ENCODE measurements at regions not wholly inside any gene's neighbourhood (a gene's known extent, or its start where the extent isn't known, plus 50 kb on each side); places are given as distances from the start of the nearest gene placed in this dataset.

DNA sequence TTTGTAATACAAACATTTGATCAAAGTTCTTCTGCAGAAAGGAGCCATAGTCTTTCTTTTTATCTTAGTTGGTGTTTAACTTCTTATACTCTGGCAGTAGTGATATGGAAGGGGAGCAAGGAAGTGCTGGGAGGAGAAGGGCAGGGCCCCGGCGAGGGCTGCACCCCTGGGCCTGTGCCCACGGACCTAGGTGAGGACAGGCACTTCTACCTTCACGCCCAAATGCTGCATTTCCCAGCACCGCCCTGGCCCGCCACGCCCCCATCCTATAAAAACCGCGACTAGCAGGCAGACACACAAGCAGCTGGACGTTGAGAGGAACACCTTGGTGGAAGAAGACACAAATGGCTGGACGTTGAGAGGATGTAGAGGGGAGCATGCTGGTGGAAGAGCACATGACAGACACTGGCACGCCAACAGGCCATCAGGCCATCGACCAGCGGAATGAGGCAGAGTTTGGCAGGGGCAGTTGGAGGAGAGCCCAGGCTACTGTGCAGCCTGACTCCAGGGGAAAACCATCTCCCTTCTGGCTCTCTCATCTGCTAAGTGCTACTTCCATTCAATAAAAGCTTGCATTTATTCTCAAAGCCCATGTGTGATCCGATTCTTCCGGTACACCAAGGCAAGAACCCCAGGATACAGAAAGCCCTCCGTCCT, 81.5 kb upstream of the C9orf72 start:
- Histone ChIP-seq H3K4me1 (ENCODE audit: control insufficient read depth, extremely low read depth, insufficient read depth, low read length) (no peaks in the 10 kb centered on the region), H3K27ac (ENCODE audit: control insufficient read depth, insufficient read depth, low read length) (no peak overlapping the region), H4K20me1 (ENCODE audit: control insufficient read depth, extremely low read depth, insufficient read depth, low read length) (no peaks in the 10 kb centered on the region), H3K9ac (ENCODE audit: control insufficient read depth, extremely low read depth, insufficient read depth, low read length) (no peak overlapping the region), H3K27me3 (ENCODE audit: control insufficient read depth, extremely low read depth, insufficient read depth, low read length) (no peaks in the 10 kb centered on the region), H2AFZ (ENCODE audit: control insufficient read depth, low read length) (no peak overlapping the region), H3K4me2 (ENCODE audit: control insufficient read depth, extremely low read depth, insufficient read depth, low read depth, low read length) (no peak overlapping the region), H3K79me2 (ENCODE audit: control insufficient read depth, insufficient read depth, low read length) (no peaks in the 10 kb centered on the region), H3K9me3 (ENCODE audit: control insufficient read depth, low read depth, low read length) (no peaks in the 10 kb centered on the region), H3K4me3 (ENCODE audit: control insufficient read depth in 2 of 3, extremely low read depth in 1 of 3, insufficient read depth in 2 of 3, low read depth in 1 of 3, low read length in 3 of 3) (no peak overlapping the region), H3K9me1 (ENCODE audit: control insufficient read depth, extremely low read depth, insufficient read depth, low read length) (no peaks in the 10 kb centered on the region), H3K36me3 (ENCODE audit: control insufficient read depth in 2 of 2, extremely low read depth in 1 of 2, insufficient read depth in 2 of 2, low read length in 2 of 2) (no peaks in the 10 kb centered on the region)
- no peak for FAIRE-seq
- TF ChIP-seq EZH2 (IDR thresholded peaks at IDR 0.05; ENCODE audit: low read length) = no peak
- DNase-seq (ENCODE audit: low read depth, low spot score) = no peak
- dilution Hi-C loops (cut with MboI; ENCODE audit: extremely low pct_ligation_motif_present, low sequenced_read_pairs) = no loop called here

GRCh38 chr9:27655441-27655840, 82.2 kb upstream of the C9orf72 start:
- Histone ChIP-seq H3K36me3 (ENCODE audit: control insufficient read depth in 2 of 2, extremely low read depth in 1 of 2, insufficient read depth in 2 of 2, low read length in 2 of 2) (no peaks in the 10 kb centered on the region), H3K9me1 (ENCODE audit: control insufficient read depth, extremely low read depth, insufficient read depth, low read length) (no peaks in the 10 kb centered on the region), H3K9me3 (ENCODE audit: control insufficient read depth, low read depth, low read length) (no peaks in the 10 kb centered on the region), H3K4me3 (ENCODE audit: control insufficient read depth in 2 of 3, extremely low read depth in 1 of 3, insufficient read depth in 2 of 3, low read depth in 1 of 3, low read length in 3 of 3) (no peak overlapping the region), H2AFZ (ENCODE audit: control insufficient read depth, low read length) (no peak overlapping the region), H4K20me1 (ENCODE audit: control insufficient read depth, extremely low read depth, insufficient read depth, low read length) (no peaks in the 10 kb centered on the region), H3K79me2 (ENCODE audit: control insufficient read depth, insufficient read depth, low read length) (no peaks in the 10 kb centered on the region), H3K27me3 (ENCODE audit: control insufficient read depth, extremely low read depth, insufficient read depth, low read length) (no peaks in the 10 kb centered on the region), H3K27ac (ENCODE audit: control insufficient read depth, insufficient read depth, low read length) (no peak overlapping the region), H3K4me2 (ENCODE audit: control insufficient read depth, extremely low read depth, insufficient read depth, low read depth, low read length) (no peak overlapping the region), H3K9ac (ENCODE audit: control insufficient read depth, extremely low read depth, insufficient read depth, low read length) (no peak overlapping the region), H3K4me1 (ENCODE audit: control insufficient read depth, extremely low read depth, insufficient read depth, low read length) (no peaks in the 10 kb centered on the region)
- DNase-seq (ENCODE audit: low read depth, low spot score) = no peak
- dilution Hi-C loops (cut with MboI; ENCODE audit: extremely low pct_ligation_motif_present, low sequenced_read_pairs) = no loop called here
- FAIRE-seq = no peak
- no peak for TF ChIP-seq CTCF (optimal IDR thresholded peaks at IDR 0.05 in 1 of 3, IDR thresholded peaks at IDR 0.05 in 1 of 3, conservative IDR thresholded peaks at IDR 0.05 in 1 of 3; ENCODE audit: extremely low read depth in 1 of 3, insufficient read depth in 2 of 3, low read length in 3 of 3)
- no peak for TF ChIP-seq EZH2 (IDR thresholded peaks at IDR 0.05; ENCODE audit: low read length)

DNA sequence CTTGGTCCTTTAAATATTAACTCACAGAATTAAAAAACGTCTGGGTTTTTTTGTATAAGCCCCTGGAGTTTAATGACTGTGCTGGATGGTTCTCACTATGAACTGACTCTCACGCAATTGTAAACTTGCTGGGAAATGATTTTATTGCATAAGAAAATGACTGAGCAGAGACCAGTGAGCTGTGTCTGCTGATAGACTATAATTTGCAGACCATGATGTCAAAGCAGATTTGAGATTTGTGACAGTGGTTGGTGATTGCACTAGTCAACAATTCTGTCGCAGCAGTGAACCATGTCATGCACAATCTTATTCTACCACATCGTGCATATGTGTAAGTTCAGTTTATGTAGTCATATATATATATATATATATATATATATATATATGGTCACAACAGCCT, 85.7 kb upstream of the C9orf72 start:
- Histone ChIP-seq H3K79me2 (ENCODE audit: control insufficient read depth, insufficient read depth, low read length) (no peaks in the 10 kb centered on the region), H2AFZ (ENCODE audit: control insufficient read depth, low read length) (no peak overlapping the region), H3K4me3 (ENCODE audit: control insufficient read depth in 2 of 3, extremely low read depth in 1 of 3, insufficient read depth in 2 of 3, low read depth in 1 of 3, low read length in 3 of 3) (no peak overlapping the region), H3K9ac (ENCODE audit: control insufficient read depth, extremely low read depth, insufficient read depth, low read length) (no peak overlapping the region), H3K9me1 (ENCODE audit: control insufficient read depth, extremely low read depth, insufficient read depth, low read length) (no peaks in the 10 kb centered on the region), H3K4me2 (ENCODE audit: control insufficient read depth, extremely low read depth, insufficient read depth, low read depth, low read length) (no peak overlapping the region), H4K20me1 (ENCODE audit: control insufficient read depth, extremely low read depth, insufficient read depth, low read length) (no peaks in the 10 kb centered on the region), H3K4me1 (ENCODE audit: control insufficient read depth, extremely low read depth, insufficient read depth, low read length) (no peaks in the 10 kb centered on the region), H3K36me3 (ENCODE audit: control insufficient read depth in 2 of 2, extremely low read depth in 1 of 2, insufficient read depth in 2 of 2, low read length in 2 of 2) (no peaks in the 10 kb centered on the region), H3K27me3 (ENCODE audit: control insufficient read depth, extremely low read depth, insufficient read depth, low read length) (no peaks in the 10 kb centered on the region), H3K9me3 (ENCODE audit: control insufficient read depth, low read depth, low read length) (no peaks in the 10 kb centered on the region), H3K27ac (ENCODE audit: control insufficient read depth, insufficient read depth, low read length) (no peak overlapping the region)
- DNase-seq (ENCODE audit: low read depth, low spot score) (no peak), FAIRE-seq (no peak)
- dilution Hi-C loops (cut with MboI; ENCODE audit: extremely low pct_ligation_motif_present, low sequenced_read_pairs) = no loop called here
- TF ChIP-seq CTCF (optimal IDR thresholded peaks at IDR 0.05 in 1 of 3, IDR thresholded peaks at IDR 0.05 in 1 of 3, conservative IDR thresholded peaks at IDR 0.05 in 1 of 3; ENCODE audit: extremely low read depth in 1 of 3, insufficient read depth in 2 of 3, low read length in 3 of 3) = no peak
- TF ChIP-seq EZH2 (IDR thresholded peaks at IDR 0.05; ENCODE audit: low read length) = no peak

All from keratinocyte (primary cell).